Kidney glomerular epithelial cell (primary cell): ENCODE measurements at regions not wholly inside any gene's neighbourhood (a gene's known extent, or its start where the extent isn't known, plus 50 kb on each side); places are given as distances from the start of the nearest gene placed in this dataset.
"Not testable (repeated sequence)": the region's sequence is repeated elsewhere in the genome, so short reads cannot be mapped to it uniquely, and the experiment has no call there.

Source experiments
- DNase-seq: peaks from one replicate; lab custom pipeline; 2025; lab: John Stamatoyannopoulos, UW

DNA sequence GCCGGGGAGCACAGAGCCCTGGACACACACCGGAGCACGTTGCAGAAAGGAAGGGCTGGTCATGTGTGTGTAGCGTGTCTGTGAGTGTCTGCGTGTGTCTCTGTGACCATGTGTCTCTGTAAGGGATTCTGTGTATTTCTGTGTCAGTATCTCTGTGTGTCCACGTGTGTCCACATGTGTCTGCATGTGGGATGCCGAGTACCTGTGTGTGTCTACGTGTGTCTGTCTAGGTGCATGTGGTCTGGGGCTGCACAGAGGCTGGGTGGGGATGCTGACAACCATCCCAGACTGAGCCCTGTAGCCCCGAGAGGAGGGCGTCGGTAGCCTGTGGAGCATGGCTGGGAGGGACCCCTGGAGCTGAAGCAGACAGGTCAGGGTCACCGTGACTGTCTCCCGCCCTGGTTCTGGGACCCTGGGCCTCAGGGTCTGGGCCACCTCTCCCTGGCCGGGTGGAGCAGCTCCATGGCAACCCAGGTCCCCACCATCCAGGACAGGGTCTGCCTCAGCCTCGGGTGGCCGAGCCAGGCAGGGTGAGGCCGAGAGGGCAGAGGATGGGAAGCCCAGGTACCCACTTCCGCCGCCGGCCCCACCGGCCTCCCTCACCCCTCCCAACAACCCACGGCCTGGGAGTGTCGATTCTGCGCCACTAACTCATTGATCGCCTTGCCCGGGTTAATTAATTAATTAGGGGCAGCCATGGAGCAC, 122.7 kb downstream of the FAM53A start:
- no peak for DNase-seq

DNA sequence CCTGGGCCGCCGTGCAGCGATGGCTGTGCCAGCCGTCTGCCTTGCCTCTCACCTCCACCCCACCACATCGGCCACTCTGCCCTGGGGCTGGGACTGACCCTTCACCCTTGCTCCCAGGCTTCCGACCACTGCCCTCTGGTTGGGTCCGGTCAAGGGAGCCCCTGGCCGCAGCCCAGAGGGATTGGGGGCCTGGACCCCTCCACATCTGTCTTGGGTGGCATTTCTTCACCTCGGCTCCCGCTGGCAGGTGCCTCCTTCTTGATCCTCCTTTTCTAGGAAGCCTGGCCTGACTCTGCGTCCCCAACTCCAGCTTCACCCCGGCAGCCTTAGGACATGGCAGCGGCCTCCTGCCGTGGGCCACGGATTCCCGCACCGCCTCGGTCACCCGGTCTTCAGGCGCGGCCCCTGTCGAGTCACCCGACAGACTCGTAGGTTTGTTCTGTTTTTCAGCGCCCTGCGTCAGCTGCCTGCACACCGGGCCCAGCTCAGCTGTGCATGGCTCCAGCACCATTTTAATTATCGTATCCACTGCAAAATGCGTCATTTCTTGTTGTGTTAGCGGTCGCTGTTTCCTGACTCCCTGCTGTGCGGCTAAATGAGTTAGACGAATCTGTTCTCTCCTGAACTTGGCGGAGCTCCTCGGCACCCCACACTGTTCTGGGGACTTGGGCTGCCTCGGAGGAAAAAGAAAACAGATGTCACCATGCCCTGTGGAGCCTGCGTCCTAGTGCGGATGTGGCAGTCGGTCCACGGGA, 124.0 kb downstream of the FAM53A start:
- no peak for DNase-seq

DNA sequence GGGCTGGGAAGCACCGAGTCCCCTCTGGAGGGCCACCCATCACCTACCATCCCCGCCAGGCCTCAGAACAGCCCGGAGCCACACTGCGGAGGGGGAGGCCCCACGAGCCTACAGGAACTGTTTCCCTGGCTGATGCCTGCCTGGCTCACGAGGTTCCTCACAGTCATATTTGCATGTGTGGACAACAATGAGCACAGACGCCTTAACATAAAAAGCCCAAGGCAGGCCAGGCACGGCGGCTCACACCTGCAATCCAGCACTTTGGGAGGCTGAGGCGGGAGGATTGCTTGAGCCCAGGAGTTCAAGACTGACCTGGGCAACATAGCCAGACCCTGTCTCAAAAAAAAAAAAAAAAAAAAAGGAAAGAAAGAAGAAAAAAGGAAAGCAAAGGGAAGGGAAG, 125.9 kb downstream of the FAM53A start:
- no peak for DNase-seq

- no peak for DNase-seq
Observed at GRCh38 chr4:1557221-1557597, 126.9 kb downstream of the FAM53A start.

DNA sequence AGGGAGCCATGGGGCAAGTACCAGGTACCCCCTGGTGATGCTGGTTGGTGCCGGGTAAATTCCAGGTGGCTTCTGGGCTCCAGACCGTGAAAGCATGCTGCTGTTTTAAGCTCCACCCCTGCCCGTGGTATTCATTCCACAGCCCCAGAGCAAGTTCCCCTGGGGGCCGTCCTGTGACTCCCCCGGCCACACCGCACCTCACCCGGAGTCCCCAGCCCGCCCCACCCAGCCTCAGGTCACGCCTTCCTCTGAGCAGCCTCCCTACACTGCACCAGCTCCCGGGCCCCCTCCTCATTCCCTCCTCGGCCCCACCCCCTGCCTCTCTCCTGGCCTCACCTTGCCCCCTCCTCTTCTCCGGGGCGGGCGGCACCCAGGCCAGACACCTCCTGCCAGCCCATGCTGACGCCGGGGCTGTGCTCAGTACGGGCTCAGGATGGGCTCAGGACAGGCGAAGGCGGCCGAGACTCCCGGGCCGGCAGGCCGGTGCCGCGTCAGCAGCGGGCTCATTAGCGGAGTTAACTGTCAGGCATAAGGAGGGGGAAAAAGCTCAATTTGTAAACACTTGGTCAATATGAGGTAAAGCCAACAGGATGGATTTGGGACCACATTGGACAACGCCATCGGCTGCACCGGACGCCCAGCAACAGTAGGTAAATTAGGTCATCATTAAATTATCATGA, 127.4 kb downstream of the FAM53A start:
- no peak for DNase-seq

- DNase-seq = no peak
Observed at GRCh38 chr4:1554876-1555265, 129.2 kb downstream of the FAM53A start.

DNA sequence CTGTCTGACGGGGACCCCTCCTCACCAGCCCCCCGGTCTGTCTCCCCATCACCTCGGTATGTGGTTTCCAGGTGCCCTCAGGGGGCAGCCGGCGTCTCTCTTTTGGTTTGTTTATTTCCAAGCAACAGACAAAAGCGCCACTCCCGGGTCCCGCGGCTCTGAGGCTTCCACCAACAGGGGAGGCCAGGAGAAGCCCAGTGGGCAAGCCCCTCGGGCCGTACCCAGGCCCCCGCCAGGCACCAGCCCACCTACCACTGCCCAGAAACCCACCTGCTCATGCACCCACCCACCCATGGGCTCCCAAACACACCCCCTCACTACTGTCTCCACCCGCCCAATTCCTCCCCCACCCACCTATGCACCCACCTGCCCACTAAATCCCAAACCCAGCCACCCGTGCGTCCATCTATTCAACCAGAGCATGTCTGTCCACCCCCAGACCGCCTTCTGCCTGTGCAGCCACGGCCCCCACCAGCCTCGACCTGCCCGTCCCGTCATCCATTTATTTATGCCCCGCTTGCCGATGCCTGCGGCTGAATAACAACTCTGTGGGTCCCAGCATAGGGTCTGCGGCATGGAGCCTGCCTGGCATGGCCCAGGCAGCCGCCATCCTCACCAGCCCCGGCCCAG, 129.8 kb downstream of the FAM53A start:
- DNase-seq = no peak

DNA sequence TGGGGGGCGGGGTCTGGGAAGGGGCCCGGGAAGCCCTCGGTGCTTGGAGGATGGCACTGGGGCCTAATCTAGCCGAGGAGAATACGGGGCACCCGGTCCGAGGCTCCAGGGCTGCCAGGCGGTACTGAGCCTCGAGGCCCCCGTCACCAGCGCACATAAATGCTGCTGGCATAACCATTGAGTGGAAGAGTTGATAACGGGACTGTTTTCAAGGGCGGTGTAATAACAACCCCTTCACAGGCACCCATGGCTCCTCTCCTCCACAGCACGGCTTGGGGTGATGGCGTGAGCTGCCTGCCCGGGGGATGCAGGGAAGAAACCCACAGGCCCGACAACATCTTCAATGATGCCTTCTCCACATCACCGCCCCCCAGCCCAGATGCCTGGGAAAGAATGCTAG, 130.7 kb downstream of the FAM53A start:
- no peak for DNase-seq

- no peak for DNase-seq
Observed at GRCh38 chr4:1552451-1552850, 131.7 kb downstream of the FAM53A start.

GRCh38 chr4:1551211-1551610, 132.9 kb downstream of the FAM53A start:
- DNase-seq = no peak

GRCh38 chr4:1550122-1551070, 133.7 kb downstream of the FAM53A start:
- no peak for DNase-seq

DNA sequence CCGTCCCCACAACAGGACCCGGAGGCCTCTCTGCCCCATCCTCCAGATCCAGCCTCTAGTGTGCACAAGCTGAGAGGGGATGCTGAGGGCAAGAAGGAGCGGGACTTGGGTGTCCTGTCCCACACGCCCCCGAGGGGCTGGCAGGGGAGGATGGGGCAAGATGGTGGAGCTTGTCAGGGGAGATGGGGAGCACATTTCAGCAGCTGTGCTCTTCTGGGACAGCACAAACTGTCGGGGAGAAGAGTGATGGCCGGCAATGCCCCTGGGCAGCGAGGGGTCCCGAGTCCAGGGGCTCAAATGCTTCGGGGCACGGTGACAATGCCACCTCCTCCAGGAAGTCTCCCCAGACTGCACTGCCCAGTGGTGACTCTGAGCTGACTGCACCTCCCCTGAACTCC, 134.5 kb downstream of the FAM53A start:
- no peak for DNase-seq

DNA sequence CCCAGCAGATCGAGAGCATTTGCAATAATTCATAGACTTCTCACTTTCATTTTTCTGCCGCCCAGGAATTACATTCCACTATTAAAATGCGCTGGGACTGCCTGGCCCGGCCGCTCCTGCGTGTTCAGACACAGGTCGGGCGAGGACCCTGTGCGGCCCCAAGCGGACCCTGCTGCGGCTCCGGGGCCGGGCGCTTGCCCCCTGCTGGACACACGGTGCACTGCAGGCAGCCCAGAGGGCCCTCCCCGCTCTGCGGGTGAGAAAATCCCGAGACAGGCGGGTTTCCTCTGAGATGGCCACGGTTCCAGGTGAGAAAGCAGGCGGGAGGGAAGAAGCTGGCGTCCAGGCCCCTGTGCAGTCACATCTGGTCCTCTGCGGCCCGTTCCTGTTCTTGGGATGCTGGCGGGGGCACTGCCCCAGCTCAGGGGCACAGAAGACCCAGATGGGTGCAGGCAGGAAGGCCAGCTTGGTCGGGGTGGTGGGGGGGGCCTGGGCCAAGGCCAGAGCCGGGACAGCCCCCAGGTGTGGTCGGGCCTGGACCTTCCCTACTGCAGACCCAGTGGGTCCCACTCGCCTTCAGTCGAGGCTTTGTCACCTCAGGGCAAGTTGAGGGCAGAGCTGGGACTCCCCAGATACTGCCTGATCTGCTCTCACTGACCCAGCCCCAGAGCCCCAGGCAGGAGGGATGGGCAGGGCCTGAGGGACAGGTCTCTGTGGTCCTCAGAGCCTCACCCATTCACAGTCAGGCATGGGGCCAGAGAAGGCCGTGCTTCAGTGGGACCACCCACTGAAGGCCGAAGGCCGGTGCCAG, 135.1 kb downstream of the FAM53A start:
- DNase-seq = peak; percentile 39

DNA sequence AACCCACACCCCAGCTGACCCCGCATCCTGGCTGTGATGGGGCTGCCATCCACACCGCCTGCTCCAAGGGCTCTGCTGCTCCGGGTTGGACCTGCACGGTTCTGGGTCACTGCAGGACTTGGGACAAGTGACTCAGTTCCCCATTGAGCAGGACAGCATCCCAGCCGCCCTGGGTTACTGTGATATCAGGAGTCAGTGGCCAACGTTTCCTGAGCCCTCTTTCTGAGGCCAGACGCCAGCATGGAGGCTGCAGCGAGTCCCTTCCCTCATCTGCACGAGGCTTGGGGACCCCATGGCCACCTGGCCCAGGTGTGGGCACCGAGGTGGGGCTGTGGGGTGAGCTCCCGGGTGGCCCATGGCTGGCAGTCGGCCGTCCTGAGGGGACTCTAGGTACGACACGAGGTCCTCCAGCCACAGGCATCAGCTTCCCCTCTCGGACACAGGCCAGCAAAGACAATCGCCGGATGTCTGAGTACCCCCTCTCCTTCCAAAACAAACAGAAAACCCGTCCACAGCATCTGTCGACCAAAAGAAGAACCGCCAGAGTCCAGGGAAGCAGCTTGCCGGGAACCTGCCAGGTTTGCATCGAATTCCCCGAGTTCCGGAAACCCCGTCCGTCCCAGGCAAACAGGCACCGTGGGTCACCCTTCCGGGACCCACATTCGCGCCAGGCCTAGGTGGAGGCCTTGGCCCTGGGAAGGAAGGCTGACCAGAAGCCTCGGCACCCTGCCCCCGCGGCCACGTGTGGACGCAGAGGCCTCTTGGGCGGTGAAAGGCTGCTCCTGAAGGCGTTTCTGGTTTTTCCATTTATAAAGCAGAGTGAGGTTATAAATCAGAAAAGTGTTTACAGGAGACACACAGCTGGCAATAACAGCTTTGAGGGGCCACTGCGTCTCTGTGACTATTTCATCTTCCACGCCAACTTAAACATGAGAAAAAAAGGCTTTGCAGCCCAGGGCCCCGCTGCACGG, 136.0 kb downstream of the FAM53A start:
- no peak for DNase-seq

DNA sequence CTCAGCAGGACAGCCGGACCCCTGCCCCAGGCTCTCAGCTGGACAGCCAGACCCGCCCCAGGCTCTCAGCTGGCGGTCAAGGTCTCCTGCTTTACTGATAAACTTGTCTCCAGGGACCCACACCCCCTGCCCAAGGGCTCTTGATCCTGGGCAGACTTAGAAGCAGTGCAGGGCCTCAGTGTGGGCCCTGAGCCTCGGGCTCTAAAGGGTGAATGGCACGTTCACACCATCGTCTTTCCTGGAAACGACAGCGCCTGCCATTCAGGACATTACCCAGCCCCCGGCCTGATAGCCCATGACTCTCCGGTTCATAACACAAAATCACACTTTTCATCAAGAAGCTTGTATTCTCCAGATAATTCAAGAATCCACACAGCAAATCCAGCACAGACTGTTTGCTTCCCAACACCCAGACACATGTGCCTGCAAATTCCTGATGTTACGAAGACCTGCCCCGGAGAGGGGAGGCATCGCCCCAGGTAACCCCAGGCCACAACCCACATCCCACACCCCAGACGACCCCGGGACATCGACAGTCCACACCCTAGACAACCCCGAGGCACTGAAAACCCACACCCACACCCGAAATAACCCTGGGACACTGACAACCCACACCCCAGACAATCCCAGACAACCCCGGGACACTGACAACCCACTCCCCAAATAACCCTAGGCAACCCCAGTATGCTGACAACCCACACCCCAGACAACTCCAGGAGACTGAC, 136.8 kb downstream of the FAM53A start:
- DNase-seq = no peak

GRCh38 chr4:1544861-1545281, 138.6 kb upstream of the NKX1-1 start:
- no peak for DNase-seq

GRCh38 chr4:1544435-1544834, 138.2 kb upstream of the NKX1-1 start:
- not testable (repeated sequence) for DNase-seq

GRCh38 chr4:1543976-1544375, 137.7 kb upstream of the NKX1-1 start:
- no peak for DNase-seq

DNA sequence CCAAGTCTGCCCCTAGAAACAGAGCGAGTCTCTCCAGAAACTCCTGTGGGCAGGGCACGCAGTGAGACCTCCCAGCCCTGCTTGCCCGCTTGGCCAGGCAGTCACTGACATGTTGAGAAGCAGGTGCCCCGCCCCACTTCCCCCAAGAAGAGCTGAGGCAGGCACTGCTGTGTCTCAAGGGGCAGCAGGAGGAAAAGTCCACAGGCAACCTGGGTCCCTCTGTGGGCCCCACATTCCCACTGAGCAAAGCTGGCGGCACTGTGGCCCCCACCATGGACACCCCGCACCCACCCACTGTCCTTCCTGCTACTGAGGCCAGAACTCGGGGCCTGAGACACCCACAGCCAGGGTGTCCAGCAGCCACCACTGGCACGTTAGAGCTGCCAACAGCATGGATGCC, 137.3 kb upstream of the NKX1-1 start:
- no peak for DNase-seq
